Uterus (tissue), 3 donors: ENCODE measurements at regions not wholly inside any gene's neighbourhood (a gene's known extent, or its start where the extent isn't known, plus 50 kb on each side); places are given as distances from the start of the nearest gene placed in this dataset.

Experiments
- DNase-seq, 2 donors: peaks; one replicate each; pipeline ENCODE4 v3.0.0-alpha.2; 2019 to 2020
- H3K27ac ChIP-seq, 2 donors: fragments of 200-600 bp; sonication (generic); 1 replicate in 1 of 2; 2 replicates in 1 of 2; pipeline ENCODE4 v1.5.1; 2016 to 2018
- H3K27me3 ChIP-seq, 2 donors: fragments of 200-600 bp; sonication (generic); one replicate each; pipeline ENCODE4 v1.5.1; 2018 to 2019; ENCODE audit warnings: control low read depth in 1 of 2
- H3K36me3 ChIP-seq, 2 donors: fragments of 200-600 bp; sonication (generic); one replicate each; pipeline ENCODE4 v1.5.1; 2019; ENCODE audit warnings: control low read depth in 1 of 2
- H3K4me1 ChIP-seq, 2 donors: fragments of 200-600 bp; sonication (generic); one replicate each; pipeline ENCODE4 v1.5.1; 2018 to 2019; ENCODE audit warnings: control low read depth in 1 of 2
- H3K4me3 ChIP-seq, 2 donors: fragments of 200-600 bp; sonication (generic); 1 replicate in 1 of 2; 2 replicates in 1 of 2; pipeline ENCODE4 v1.5.1; 2018 to 2019; ENCODE audit warnings: mild to moderate bottlenecking in 1 of 2
- H3K9me3 ChIP-seq, 2 donors: fragments of 200-600 bp; sonication (generic); one replicate each; pipeline ENCODE4 v1.5.1; 2019; ENCODE audit warnings: control low read depth in 1 of 2
- CTCF ChIP-seq, 4 experiments: fragments of 200-600 bp in 2 of 4; fragments of 450-650 bp in 2 of 4; sonication (generic) in 2 of 4; IDR thresholded peaks; one replicate each; pipeline ENCODE4 v1.5.1; 2016 to 2019; ENCODE audit warnings: antibody characterized with exemption in 4 of 4, mild to moderate bottlenecking in 2 of 4, moderate library complexity in 1 of 4
- POLR2A ChIP-seq, 2 donors: fragments of 450-650 bp; IDR thresholded peaks; one replicate each; pipeline ENCODE4 v1.6.1; 2016; ENCODE audit warnings: antibody characterized with exemption in 2 of 2, mild to moderate bottlenecking in 1 of 2, moderate library complexity in 1 of 2
- intact Hi-C: fragments of 100-400 bp; cut with DNase I; formaldehyde crosslinking; loops from one replicate; pipeline ENCODE4 v1.15.1; 2023; ENCODE audit warnings: low total_unique reads
- donor health status: DM: yes; HTN: yes; CAD: no.

- Histone ChIP-seq H3K4me1 (no peaks in the 10 kb centered on the region), H3K9me3 (no peaks in the 10 kb centered on the region), H3K36me3 (no peaks in the 10 kb centered on the region), H3K4me3 (no peak overlapping the region), H3K27ac (no peak overlapping the region), H3K27me3 (no peaks in the 10 kb centered on the region)
- no peak for DNase-seq
- TF ChIP-seq POLR2A (IDR thresholded peaks at IDR 0.05) (no peak), CTCF (IDR thresholded peaks at IDR 0.05) (no peak)
- intact Hi-C loops = no loop called here
Measured at GRCh38 chr17:12603566-12603965, 62.1 kb upstream of the MYOCD start.

- H3K4me3 ChIP-seq = no peak overlapping the region
- no peak overlapping the region for H3K27ac ChIP-seq
- H3K9me3 ChIP-seq = no peaks in the 10 kb centered on the region
- H3K4me1 ChIP-seq = no peaks in the 10 kb centered on the region
- intact Hi-C loops = no loop called here
- TF ChIP-seq POLR2A (IDR thresholded peaks at IDR 0.05) (no peak), CTCF (IDR thresholded peaks at IDR 0.05) (no peak)
- H3K36me3 ChIP-seq = no peaks in the 10 kb centered on the region
- H3K27me3 ChIP-seq = no peaks in the 10 kb centered on the region
- no peak for DNase-seq
Measured at GRCh38 chr17:12605222-12605621, 60.5 kb upstream of the MYOCD start.

GRCh38 chr17:12613566-12613965, 52.1 kb upstream of the MYOCD start:
- intact Hi-C loops = no loop called here
- DNase-seq = no peak

More at GRCh38 chr17:12613566-12613965, 52.1 kb upstream of the MYOCD start:
- Histone ChIP-seq H3K4me1 (no peaks in the 10 kb centered on the region), H3K9me3 (no peaks in the 10 kb centered on the region), H3K27me3 (no peaks in the 10 kb centered on the region), H3K27ac (no peak overlapping the region), H3K36me3 (no peaks in the 10 kb centered on the region), H3K4me3 (no peak overlapping the region)
- TF ChIP-seq CTCF (IDR thresholded peaks at IDR 0.05) = no peak
- TF ChIP-seq POLR2A (IDR thresholded peaks at IDR 0.05) = no peak
